WERI-Rb-1 (cell line): ENCODE measurements at regions not wholly inside any gene's neighbourhood (a gene's known extent, or its start where the extent isn't known, plus 50 kb on each side); places are given as distances from the start of the nearest gene placed in this dataset.

Source experiments
- DNase-seq: peaks from one replicate; pipeline ENCODE4 v3.0.0-alpha.2; 2020
- H3K27ac ChIP-seq: fragments of 250-450 bp; sonication (Bioruptor Pico); 2 replicates; pipeline ENCODE4 v1.5.1; 2020; ENCODE audit warnings: mild to moderate bottlenecking, moderate library complexity
- H3K27me3 ChIP-seq: fragments of 250-450 bp; sonication (Bioruptor Pico); 2 replicates; pipeline ENCODE4 v1.5.1; 2021; ENCODE audit warnings: mild to moderate bottlenecking, low read depth, moderate library complexity; ENCODE audit not compliant: insufficient read depth, severe bottlenecking
- H3K36me3 ChIP-seq: fragments of 250-450 bp; sonication (Bioruptor Pico); 2 replicates; pipeline ENCODE4 v1.5.1; 2020; ENCODE audit warnings: mild to moderate bottlenecking, moderate library complexity
- H3K4me3 ChIP-seq: 2 replicates; pipeline ENCODE4 v1.5.1; 2011; ENCODE audit warnings: low read depth, mild to moderate bottlenecking, control low read depth, low read length
- H3K9me3 ChIP-seq: fragments of 250-450 bp; sonication (Bioruptor Pico); 2 replicates; pipeline ENCODE4 v1.5.1; 2021; ENCODE audit warnings: mild to moderate bottlenecking, moderate library complexity; ENCODE audit not compliant: severe bottlenecking
- TF ChIP-seq, protein P1 (sequence below): IDR thresholded peaks from 2 replicates; pipeline ENCODE4 v1.5.1; 2011; ENCODE audit warnings: low read depth, mild to moderate bottlenecking, control low read depth, inconsistent platforms, low read length

DNA sequence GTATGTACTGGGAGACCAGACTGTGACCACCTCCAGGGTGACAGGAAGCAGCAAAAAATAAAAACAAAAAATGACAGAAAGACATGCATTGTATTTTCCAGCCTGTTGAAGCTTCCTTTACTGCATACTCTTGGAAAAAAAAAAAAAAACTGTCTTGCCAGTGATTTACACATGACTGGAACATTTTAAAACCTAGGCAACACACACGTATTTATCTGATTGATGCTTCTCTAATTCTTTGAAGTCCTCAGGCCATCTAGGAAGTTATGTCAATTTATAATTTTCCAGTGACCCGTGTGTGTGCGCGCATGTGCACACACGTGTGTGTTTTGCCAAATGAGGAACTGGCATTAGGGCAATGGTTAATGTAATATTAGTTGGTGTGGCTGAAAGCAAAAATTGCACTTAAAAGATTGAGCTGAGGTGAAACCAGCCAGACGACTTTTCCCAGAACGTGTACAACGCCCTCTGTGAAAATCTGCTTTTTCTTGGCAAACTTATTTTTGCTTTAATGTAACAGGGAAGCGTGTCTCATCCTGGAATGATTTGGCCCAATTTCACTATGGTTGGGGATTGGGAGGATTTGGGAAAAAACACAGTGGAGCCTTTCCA lies 315.2 kb downstream of the TFAP2A start:
- no peaks in the 10 kb centered on the region for H3K27me3 ChIP-seq
- H3K4me3 ChIP-seq: no peak overlapping the region
- TF ChIP-seq, protein P1, sequence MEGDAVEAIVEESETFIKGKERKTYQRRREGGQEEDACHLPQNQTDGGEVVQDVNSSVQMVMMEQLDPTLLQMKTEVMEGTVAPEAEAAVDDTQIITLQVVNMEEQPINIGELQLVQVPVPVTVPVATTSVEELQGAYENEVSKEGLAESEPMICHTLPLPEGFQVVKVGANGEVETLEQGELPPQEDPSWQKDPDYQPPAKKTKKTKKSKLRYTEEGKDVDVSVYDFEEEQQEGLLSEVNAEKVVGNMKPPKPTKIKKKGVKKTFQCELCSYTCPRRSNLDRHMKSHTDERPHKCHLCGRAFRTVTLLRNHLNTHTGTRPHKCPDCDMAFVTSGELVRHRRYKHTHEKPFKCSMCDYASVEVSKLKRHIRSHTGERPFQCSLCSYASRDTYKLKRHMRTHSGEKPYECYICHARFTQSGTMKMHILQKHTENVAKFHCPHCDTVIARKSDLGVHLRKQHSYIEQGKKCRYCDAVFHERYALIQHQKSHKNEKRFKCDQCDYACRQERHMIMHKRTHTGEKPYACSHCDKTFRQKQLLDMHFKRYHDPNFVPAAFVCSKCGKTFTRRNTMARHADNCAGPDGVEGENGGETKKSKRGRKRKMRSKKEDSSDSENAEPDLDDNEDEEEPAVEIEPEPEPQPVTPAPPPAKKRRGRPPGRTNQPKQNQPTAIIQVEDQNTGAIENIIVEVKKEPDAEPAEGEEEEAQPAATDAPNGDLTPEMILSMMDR: no peak

DNA sequence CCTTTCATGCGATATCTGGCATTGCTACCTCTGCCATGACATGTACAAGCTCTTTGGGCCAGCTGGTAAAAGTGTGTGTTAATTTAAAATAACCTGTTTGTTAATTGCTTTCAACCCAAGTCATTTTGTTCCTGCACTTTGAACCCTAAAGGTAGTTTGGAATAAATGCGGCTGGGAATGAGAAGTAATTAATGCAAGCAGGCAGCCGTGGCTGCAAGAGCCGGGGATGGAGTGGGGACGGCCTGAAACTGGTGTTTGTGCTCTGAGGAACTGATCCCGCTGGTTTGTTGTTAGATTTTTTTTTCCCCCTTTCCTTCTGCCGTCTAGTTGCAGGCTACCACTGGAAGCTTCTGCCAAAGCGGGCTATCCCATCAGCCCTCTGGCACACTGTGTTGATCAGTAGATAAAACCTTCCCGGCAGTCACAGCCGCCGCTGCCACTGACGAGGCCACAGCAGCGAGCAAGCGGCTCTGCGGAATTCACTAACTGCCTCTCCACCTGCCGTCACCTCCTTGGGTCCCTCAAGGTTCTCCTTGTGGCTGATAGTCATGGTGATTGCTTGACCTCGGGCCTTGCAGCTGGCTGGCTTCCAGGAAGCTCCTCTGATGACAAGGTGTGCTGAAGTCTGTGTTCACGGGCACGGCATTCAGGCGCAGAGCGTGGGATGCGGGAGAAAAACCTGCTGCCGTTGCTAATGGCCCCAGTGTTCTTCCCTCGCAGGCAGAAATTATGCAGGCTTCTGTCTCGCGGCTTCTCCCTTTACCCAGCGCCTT lies 315.9 kb downstream of the TFAP2A start:
- no peaks in the 10 kb centered on the region for H3K36me3 ChIP-seq
- DNase-seq: no peak
- no peaks in the 10 kb centered on the region for H3K27me3 ChIP-seq
- no peak overlapping the region for H3K4me3 ChIP-seq
- TF ChIP-seq, protein P1: no peak
- H3K27ac ChIP-seq: no peak overlapping the region
- no peaks in the 10 kb centered on the region for H3K9me3 ChIP-seq

More for the DNA sequence above, 315.2 kb downstream of the TFAP2A start:
- H3K36me3 ChIP-seq: no peaks in the 10 kb centered on the region
- H3K9me3 ChIP-seq: no peaks in the 10 kb centered on the region
- no peak overlapping the region for H3K27ac ChIP-seq
- no peak for DNase-seq

DNA sequence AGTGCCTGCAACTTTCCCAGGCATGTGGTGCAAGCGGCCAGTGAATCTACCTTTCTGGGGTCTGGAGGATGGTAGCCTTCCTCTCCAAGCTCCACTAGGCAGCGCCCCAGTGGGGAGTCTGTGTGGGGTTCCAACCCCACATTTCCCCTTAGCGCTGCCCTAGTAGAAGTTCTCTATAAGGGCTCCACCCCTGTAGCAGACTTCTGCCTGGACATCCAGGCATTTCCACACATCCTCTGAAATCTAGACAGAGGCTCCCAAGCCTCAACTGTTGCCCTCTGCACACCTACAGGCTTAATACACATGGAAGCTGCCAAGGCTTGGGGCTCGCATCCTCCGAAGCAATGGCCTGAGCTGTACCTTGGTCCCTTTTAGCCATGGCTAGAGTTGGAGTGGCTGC lies 321.6 kb downstream of the TFAP2A start:
- peaks cover 14% of the 10 kb centered on the region for H3K9me3 ChIP-seq
- no peaks in the 10 kb centered on the region for H3K36me3 ChIP-seq
- TF ChIP-seq, protein P1: no peak
- no peak overlapping the region for H3K4me3 ChIP-seq
- no peak for DNase-seq
- no peak overlapping the region for H3K27ac ChIP-seq
- H3K27me3 ChIP-seq: no peaks in the 10 kb centered on the region

DNA sequence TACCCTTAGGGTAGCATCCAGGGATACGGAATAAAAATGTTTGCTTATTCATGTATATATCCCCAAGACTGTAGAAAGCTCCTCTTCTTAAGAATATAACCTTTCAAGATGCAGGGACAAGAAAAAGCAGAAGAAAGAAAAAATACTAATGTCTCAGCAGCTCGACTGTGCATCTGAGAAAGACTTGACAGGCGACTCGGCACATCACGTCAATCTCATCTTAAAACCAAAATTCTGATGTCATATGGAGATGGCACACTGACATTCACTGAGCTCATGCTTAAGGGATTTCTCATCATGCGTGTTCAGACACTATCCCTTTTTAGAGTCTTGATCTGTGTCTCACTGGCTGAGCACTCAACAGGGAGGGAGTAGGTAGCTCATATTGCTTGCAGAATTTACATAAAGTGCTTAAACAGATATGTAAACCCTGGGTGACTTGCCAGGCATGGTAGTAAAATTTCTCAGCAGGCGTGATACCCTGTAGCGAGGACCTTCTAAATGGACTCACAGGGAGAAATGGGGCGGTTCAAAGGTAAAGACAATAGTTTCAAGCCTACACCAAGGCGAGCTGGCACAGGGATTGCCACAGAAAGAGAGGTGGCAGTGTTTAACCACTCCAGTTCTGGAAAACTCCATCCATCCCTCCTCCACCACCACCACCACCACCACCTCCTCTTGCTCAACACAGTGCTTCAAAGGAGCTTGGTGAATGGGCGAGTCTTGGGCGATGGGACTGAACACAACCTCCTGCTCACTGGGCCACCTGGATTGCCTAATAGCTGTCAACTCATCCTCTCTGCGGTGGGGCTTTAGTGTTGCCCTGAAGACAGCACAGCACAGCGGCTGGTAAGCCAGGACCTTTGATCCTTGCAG lies 330.5 kb downstream of the TFAP2A start:
- no peak for DNase-seq
- TF ChIP-seq, protein P1: no peak
- Histone ChIP-seq H3K27ac (no peak overlapping the region), H3K27me3 (no peaks in the 10 kb centered on the region), H3K36me3 (no peaks in the 10 kb centered on the region), H3K9me3 (no peaks in the 10 kb centered on the region), H3K4me3 (no peak overlapping the region)

DNA sequence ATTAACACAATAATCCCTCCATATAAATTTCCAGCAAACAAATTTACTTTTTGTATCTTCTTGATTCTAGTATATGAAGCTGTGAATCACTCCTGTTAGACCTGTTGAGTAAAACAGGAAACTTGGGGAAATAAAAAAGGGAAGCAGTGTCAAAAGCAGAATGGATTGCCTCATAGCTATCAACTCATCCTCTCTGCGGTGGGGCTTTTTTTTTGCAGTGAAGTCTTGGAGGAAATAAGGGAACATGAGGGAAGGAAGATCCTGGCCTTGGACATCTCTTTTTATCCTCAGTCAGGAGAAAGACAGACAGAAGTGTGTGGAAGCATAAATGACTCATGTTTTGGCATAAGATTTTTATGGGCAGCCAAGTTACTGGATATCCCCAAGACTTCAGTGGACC lies 332.5 kb downstream of the TFAP2A start:
- H3K36me3 ChIP-seq: no peaks in the 10 kb centered on the region
- H3K27me3 ChIP-seq: no peaks in the 10 kb centered on the region
- no peak for DNase-seq
- no peak overlapping the region for H3K4me3 ChIP-seq
- H3K27ac ChIP-seq: no peak overlapping the region
- TF ChIP-seq, protein P1: no peak
- no peaks in the 10 kb centered on the region for H3K9me3 ChIP-seq
